ENCODE measurements at regions not wholly inside any gene's neighbourhood (a gene's known extent, or its start where the extent isn't known, plus 50 kb on each side); places are given as distances from the start of the nearest gene placed in this dataset.
A peak's percentile ranks its signal among the peaks of the same experiment; 100 is the strongest.

DNA sequence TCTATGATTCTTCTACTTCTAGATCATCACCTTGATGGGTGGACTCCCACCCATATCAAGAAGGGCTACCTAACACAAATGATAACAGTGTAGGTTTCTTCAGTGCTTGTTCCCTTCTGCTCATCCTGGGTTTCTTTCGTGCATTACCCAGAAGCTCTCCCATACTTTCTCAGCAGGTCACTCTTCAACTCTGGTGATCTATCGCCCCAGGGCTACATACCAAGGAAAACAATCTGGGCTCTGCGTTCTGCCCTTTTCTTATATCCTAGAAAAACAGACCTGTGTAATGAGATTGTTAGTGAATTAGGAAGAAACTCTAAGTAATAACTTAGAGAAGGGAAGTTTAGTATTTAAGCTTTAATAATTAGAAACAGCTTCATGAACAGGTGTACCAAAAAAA, 370.6 kb upstream of the SPAG17 start:
- Histone ChIP-seq H3K9me2 (ENCODE audit: insufficient read depth) (no peaks in the 10 kb centered on the region), H3K4me3 (no peak overlapping the region), H3K4me2 (no peak overlapping the region), H3K36me3 (ENCODE audit: insufficient read depth) (no peaks in the 10 kb centered on the region), H2AFZ (no peak overlapping the region), H3K79me2 (replicated peaks; ENCODE audit: insufficient read depth) (no peaks in the 10 kb centered on the region), H3K4me1 (ENCODE audit: insufficient read depth) (no peaks in the 10 kb centered on the region; the same call in 1 of the 2 replicates), H3K27me3 (ENCODE audit: insufficient read depth) (no peaks in the 10 kb centered on the region), H3F3A (replicated peaks; ENCODE audit: low read depth) (no peaks in the 10 kb centered on the region), H4K20me1 (replicated peaks; ENCODE audit: insufficient read depth) (no peaks in the 10 kb centered on the region), H3K27ac (ENCODE audit: low read depth) (no peak overlapping the region)
- ATAC-seq = no peak
- Mint-ChIP-seq H3K4me3 (no peak overlapping the region), H3K27me3 (ENCODE audit: insufficient read depth, low read depth, poor library complexity) (no peaks in the 10 kb centered on the region), H3K27ac (no peak overlapping the region), H3K4me1 (peaks cover 2% of the 10 kb centered on the region; the same call in 1 of the 3 replicates), H3K9me3 (peaks cover 11% of the 10 kb centered on the region), H3K36me3 (ENCODE audit: low read depth) (no peaks in the 10 kb centered on the region; the same call in 2 of the 3 replicates)
- TF ChIP-seq ZNF331 (CRISPR knock-in tag; IDR thresholded peaks at IDR 0.05; ENCODE audit: low read depth) (no peak), EZH2 (IDR thresholded peaks at IDR 0.05; ENCODE audit: low read depth, unreplicated experiment) (no peak)
- TF ChIP-seq, protein P1, sequence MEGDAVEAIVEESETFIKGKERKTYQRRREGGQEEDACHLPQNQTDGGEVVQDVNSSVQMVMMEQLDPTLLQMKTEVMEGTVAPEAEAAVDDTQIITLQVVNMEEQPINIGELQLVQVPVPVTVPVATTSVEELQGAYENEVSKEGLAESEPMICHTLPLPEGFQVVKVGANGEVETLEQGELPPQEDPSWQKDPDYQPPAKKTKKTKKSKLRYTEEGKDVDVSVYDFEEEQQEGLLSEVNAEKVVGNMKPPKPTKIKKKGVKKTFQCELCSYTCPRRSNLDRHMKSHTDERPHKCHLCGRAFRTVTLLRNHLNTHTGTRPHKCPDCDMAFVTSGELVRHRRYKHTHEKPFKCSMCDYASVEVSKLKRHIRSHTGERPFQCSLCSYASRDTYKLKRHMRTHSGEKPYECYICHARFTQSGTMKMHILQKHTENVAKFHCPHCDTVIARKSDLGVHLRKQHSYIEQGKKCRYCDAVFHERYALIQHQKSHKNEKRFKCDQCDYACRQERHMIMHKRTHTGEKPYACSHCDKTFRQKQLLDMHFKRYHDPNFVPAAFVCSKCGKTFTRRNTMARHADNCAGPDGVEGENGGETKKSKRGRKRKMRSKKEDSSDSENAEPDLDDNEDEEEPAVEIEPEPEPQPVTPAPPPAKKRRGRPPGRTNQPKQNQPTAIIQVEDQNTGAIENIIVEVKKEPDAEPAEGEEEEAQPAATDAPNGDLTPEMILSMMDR (conservative IDR thresholded peaks at IDR 0.05; ENCODE audit: low read depth in 2 of 2) = no peak
- DNase-seq (ENCODE audit: low spot score) = no peak

DNA sequence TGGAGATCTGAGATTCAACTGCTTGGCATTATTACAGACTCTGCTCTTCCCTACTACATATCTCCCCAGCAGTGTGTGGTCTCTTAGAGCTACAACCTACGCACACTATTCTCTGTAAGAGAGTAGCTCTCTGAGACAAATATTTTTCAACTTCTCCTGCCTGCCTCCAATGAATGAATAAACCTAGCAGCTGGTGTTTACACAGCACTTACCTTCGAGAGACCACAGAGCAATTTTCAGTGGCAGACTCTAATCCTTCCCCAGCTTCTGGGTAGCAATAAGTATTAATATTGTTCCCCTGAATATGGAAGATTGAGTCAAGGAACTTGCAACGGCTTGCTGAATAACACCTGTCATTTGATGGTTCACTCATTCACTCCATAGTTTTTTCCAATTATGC, 350.9 kb upstream of the SPAG17 start:
- Histone ChIP-seq H3K9me2 (ENCODE audit: insufficient read depth) (no peaks in the 10 kb centered on the region), H3K27me3 (ENCODE audit: insufficient read depth) (no peaks in the 10 kb centered on the region), H3K4me3 (no peak overlapping the region), H2AFZ (0 out of 2 replicates have a peak overlapping the region, but pooled peaks have one; percentile 23), H3K79me2 (replicated peaks; ENCODE audit: insufficient read depth) (no peaks in the 10 kb centered on the region), H3F3A (replicated peaks; ENCODE audit: low read depth) (no peaks in the 10 kb centered on the region), H4K20me1 (replicated peaks; ENCODE audit: insufficient read depth) (no peaks in the 10 kb centered on the region), H3K36me3 (ENCODE audit: insufficient read depth) (no peaks in the 10 kb centered on the region), H3K4me1 (ENCODE audit: insufficient read depth) (no peaks in the 10 kb centered on the region), H3K27ac (ENCODE audit: low read depth) (no peak overlapping the region), H3K4me2 (no peak overlapping the region)
- Mint-ChIP-seq H3K27me3 (ENCODE audit: insufficient read depth, low read depth, poor library complexity) (no peaks in the 10 kb centered on the region), H3K9me3 (no peaks in the 10 kb centered on the region; the same call in 2 of the 3 replicates), H3K36me3 (ENCODE audit: low read depth) (no peaks in the 10 kb centered on the region; the same call in 2 of the 3 replicates), H3K4me1 (no peaks in the 10 kb centered on the region), H3K27ac (no peak overlapping the region), H3K4me3 (no peak overlapping the region)
- no peak for ATAC-seq
- DNase-seq (ENCODE audit: low spot score) = no peak
- TF ChIP-seq JUNB (IDR thresholded peaks at IDR 0.05; ENCODE audit: unreplicated experiment) = no peak
- TF ChIP-seq, protein P2, sequence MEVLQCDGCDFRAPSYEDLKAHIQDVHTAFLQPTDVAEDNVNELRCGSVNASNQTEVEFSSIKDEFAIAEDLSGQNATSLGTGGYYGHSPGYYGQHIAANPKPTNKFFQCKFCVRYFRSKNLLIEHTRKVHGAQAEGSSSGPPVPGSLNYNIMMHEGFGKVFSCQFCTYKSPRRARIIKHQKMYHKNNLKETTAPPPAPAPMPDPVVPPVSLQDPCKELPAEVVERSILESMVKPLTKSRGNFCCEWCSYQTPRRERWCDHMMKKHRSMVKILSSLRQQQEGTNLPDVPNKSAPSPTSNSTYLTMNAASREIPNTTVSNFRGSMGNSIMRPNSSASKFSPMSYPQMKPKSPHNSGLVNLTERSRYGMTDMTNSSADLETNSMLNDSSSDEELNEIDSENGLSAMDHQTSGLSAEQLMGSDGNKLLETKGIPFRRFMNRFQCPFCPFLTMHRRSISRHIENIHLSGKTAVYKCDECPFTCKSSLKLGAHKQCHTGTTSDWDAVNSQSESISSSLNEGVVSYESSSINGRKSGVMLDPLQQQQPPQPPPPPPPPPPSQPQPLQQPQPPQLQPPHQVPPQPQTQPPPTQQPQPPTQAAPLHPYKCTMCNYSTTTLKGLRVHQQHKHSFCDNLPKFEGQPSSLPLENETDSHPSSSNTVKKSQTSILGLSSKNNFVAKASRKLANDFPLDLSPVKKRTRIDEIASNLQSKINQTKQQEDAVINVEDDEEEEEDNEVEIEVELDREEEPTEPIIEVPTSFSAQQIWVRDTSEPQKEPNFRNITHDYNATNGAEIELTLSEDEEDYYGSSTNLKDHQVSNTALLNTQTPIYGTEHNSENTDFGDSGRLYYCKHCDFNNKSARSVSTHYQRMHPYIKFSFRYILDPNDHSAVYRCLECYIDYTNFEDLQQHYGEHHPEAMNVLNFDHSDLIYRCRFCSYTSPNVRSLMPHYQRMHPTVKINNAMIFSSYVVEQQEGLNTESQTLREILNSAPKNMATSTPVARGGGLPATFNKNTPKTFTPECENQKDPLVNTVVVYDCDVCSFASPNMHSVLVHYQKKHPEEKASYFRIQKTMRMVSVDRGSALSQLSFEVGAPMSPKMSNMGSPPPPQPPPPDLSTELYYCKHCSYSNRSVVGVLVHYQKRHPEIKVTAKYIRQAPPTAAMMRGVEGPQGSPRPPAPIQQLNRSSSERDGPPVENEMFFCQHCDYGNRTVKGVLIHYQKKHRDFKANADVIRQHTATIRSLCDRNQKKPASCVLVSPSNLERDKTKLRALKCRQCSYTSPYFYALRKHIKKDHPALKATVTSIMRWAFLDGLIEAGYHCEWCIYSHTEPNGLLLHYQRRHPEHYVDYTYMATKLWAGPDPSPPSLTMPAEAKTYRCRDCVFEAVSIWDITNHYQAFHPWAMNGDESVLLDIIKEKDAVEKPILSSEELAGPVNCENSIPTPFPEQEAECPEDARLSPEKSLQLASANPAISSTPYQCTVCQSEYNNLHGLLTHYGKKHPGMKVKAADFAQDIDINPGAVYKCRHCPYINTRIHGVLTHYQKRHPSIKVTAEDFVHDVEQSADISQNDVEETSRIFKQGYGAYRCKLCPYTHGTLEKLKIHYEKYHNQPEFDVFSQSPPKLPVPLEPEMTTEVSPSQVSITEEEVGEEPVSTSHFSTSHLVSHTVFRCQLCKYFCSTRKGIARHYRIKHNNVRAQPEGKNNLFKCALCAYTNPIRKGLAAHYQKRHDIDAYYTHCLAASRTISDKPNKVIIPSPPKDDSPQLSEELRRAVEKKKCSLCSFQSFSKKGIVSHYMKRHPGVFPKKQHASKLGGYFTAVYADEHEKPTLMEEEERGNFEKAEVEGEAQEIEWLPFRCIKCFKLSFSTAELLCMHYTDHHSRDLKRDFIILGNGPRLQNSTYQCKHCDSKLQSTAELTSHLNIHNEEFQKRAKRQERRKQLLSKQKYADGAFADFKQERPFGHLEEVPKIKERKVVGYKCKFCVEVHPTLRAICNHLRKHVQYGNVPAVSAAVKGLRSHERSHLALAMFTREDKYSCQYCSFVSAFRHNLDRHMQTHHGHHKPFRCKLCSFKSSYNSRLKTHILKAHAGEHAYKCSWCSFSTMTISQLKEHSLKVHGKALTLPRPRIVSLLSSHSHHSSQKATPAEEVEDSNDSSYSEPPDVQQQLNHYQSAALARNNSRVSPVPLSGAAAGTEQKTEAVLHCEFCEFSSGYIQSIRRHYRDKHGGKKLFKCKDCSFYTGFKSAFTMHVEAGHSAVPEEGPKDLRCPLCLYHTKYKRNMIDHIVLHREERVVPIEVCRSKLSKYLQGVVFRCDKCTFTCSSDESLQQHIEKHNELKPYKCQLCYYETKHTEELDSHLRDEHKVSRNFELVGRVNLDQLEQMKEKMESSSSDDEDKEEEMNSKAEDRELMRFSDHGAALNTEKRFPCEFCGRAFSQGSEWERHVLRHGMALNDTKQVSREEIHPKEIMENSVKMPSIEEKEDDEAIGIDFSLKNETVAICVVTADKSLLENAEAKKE (CRISPR knock-in tag; IDR thresholded peaks at IDR 0.05) = no peak
- TF ChIP-seq NANOG (IDR thresholded peaks at IDR 0.05; ENCODE audit: borderline replicate concordance) = no peak
- no peak for TF ChIP-seq STAT1 (IDR thresholded peaks at IDR 0.05; ENCODE audit: unreplicated experiment)
- TF ChIP-seq POLR2AphosphoS5 (IDR thresholded peaks at IDR 0.05; ENCODE audit: low read depth) = no peak
- TF ChIP-seq, protein P1 (conservative IDR thresholded peaks at IDR 0.05; ENCODE audit: low read depth in 2 of 2) = no peak
- no peak for TF ChIP-seq ZNF114 (CRISPR knock-in tag; IDR thresholded peaks at IDR 0.05)
- no peak for TF ChIP-seq ZNF331 (CRISPR knock-in tag; IDR thresholded peaks at IDR 0.05; ENCODE audit: low read depth)
- TF ChIP-seq EZH2phosphoT487 (IDR thresholded peaks at IDR 0.05; ENCODE audit: unreplicated experiment) = no peak
- TF ChIP-seq CREB1 (CRISPR knock-in tag; IDR thresholded peaks at IDR 0.05; ENCODE audit: low read depth) = no peak
